GM13976 (cell line): ENCODE measurements at regions not wholly inside any gene's neighbourhood (a gene's known extent, or its start where the extent isn't known, plus 50 kb on each side); places are given as distances from the start of the nearest gene placed in this dataset.

ENCODE experiments used
- DNase-seq: peaks from one replicate; pipeline ENCODE4 v3.0.0; 2012; ENCODE audit warnings: low spot score
- in situ Hi-C: fragments of 300-500 bp; cut with MboI; formaldehyde crosslinking; loops from one replicate; pipeline ENCODE4 v1.12.0; 2022; ENCODE audit warnings: low sequenced_read_pairs, mixed read lengths, inconsistent platforms; ENCODE audit not compliant: unreplicated experiment
- TF ChIP-seq, protein P1 (sequence below): IDR thresholded peaks from 2 replicates; pipeline ENCODE4 v1.5.1; 2012; ENCODE audit warnings: borderline replicate concordance, mild to moderate bottlenecking; ENCODE audit not compliant: insufficient read depth; ENCODE audit errors: extremely low read depth, missing control alignments, control extremely low read depth

DNA sequence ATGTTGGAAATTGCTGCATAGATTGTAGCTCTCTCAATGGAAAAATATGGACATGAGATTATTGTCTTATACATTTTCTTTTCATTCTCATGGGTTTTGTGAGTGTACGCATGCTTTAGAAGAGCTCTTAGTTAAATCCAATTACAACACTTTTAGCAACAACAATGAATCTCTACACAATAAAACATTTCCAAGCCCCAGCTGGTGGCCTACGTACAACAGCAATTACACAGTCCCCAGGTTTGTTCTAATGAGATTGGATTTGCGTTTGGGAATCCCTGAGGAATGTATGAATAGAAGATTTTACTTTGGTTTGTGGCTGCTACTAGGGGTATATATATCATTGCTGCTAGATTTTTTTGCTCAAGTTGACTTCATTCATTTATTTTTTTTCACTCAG is 98.6 kb downstream of the FHDC1 start:
- TF ChIP-seq, protein P1, sequence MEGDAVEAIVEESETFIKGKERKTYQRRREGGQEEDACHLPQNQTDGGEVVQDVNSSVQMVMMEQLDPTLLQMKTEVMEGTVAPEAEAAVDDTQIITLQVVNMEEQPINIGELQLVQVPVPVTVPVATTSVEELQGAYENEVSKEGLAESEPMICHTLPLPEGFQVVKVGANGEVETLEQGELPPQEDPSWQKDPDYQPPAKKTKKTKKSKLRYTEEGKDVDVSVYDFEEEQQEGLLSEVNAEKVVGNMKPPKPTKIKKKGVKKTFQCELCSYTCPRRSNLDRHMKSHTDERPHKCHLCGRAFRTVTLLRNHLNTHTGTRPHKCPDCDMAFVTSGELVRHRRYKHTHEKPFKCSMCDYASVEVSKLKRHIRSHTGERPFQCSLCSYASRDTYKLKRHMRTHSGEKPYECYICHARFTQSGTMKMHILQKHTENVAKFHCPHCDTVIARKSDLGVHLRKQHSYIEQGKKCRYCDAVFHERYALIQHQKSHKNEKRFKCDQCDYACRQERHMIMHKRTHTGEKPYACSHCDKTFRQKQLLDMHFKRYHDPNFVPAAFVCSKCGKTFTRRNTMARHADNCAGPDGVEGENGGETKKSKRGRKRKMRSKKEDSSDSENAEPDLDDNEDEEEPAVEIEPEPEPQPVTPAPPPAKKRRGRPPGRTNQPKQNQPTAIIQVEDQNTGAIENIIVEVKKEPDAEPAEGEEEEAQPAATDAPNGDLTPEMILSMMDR: no peak
- in situ Hi-C loops: no loop called here
- DNase-seq: no peak

DNA sequence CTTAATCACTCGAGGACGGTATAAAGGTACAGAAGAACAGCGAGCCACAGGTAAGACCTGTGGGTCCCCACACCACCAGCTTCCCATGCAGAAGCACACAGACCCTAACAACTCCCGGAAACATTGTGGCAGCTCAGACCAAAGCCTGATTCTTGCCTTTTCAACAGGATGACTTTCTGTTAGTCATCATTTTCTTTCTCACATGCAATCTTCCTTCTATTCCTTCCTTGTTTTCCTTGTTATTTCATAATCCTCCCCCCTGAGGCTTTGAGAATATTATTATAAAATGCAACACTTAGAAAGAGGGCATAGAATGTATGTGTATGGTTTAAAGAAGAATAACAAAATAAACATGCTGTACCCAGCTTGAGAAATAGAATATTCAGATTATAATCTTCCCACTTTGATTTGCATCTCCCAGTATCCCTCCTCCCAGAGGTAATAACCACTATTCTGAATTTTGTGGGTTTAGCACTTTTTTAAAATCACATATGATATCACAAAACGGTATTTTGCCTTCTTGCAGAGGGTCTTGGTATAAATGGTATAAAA is 100.9 kb downstream of the FHDC1 start:
- TF ChIP-seq, protein P1: no peak
- in situ Hi-C loops: no loop called here
- DNase-seq: no peak

DNA sequence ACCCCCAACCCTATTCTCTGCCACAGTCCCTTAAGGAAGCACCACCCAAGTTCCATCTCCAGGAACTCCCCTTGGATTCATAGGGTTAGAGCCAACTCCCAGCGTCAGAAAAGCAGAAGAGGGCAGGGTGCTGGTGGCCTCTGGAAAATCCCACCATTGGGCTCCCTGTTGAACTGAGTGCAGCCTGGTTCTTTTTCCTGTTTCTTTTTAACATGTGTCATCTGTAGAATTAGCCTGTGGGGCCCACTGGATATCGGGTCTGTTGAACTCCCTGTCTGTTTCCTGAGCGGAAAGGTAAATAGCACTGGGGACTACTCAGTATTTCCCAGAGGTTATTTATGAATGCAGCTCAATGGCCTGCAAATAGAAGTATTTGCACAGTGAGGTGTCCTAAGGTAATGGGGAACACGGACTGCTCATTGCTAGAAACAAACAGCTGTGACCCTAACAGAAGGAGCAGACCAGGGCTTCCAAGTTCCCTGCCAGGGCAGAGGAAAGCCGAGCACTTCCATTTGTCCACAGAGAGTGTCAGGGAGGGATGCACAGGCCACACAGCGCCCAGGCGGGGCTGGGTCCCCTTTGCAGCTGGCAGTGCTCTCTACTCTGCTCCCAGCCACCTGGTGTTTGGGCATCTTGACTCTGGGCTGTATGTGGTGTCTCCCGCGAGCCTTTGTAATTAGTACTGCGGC is 102.6 kb downstream of the FHDC1 start:
- in situ Hi-C loops: no loop called here
- no peak for DNase-seq
- TF ChIP-seq, protein P1: no peak

DNA sequence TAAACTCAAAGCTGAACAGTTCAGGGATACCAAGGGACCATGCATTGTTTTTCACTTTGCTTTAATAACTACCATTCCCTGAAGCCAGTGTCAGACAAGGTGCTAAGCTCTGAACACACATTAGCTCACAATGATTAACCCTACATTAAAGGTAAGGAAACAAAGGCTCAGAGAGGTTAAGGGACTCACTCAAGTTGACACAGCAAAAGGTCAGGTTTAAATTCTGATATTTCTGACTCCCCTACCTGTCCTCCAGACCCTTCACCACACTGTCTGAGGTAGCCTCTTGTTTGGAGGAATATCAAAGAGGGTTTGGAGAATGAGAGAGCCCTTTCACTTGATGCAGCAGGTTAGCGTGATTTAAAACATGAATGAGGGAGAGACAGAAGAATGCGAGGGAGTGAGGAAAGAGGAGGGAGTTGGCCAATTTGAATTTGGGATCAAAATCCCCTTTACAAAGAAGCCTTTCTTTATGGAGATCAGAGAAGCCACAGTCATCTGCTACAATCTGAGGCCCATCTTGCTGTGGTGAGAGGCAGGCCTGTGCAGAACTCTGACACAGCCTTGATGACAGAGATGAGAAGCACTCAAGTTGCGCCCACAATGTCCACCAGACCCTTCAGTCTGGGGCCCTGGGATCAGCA is 103.5 kb downstream of the FHDC1 start:
- no peak for DNase-seq
- in situ Hi-C loops: no loop called here
- TF ChIP-seq, protein P1: no peak

DNA sequence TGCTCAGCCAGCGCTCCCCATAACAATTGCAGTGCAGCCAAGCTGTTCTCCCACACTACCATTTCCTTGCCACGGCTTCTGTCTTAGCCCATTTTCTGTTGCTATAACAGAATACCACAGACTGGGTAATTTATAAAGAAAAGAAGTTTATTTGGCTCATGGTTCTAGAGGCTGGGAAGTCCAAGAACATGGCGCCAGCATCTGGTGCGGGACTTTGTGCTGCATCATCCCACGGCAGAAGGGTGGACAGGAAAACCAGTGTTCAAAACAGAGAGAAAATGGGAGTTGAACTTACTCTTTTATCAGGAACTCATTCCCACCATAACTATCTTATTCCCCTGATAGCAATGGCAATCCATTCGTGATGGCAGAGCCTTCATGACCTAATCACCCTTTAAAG is 104.6 kb downstream of the FHDC1 start:
- in situ Hi-C loops: no loop called here
- no peak for DNase-seq
- TF ChIP-seq, protein P1: no peak

DNA sequence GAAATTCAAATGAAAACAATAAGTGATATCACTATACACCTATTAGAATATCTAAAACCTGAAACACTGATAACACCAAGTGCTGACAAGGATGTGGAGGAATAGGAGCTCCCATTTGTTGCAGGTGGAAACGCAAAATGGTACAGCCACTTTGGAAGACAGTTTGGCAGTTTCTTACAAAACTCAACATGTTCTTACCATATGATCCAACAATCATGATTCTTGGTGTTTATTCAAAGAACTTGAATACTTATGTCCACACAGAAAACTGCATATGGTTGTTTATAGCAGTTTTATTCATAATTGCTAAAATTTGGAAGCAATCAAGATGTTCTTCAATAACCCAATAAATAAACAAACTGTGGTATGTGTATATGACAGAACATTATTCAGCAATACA is 107.9 kb downstream of the FHDC1 start:
- in situ Hi-C loops: no loop called here
- TF ChIP-seq, protein P1: no peak
- no peak for DNase-seq
